Body of pancreas (tissue), 4 donors: ENCODE measurements at regions not wholly inside any gene's neighbourhood (a gene's known extent, or its start where the extent isn't known, plus 50 kb on each side); places are given as distances from the start of the nearest gene placed in this dataset.

Experiments used
- CTCF ChIP-seq, 7 experiments: fragments of 450-650 bp in 4 of 7; fragments of 200-600 bp in 3 of 7; sonication (generic) in 3 of 7; IDR thresholded peaks; one replicate each; pipeline ENCODE4 v1.5.1; 2016 to 2019; ENCODE audit warnings: antibody characterized with exemption in 7 of 7
- POLR2A ChIP-seq, 3 donors: fragments of 450-650 bp; IDR thresholded peaks; one replicate each; pipeline ENCODE4 v1.6.1; 2016; ENCODE audit warnings: antibody characterized with exemption in 3 of 3, mild to moderate bottlenecking in 2 of 3

- TF ChIP-seq CTCF (IDR thresholded peaks at IDR 0.05), result no peak
- no peak for TF ChIP-seq POLR2A (IDR thresholded peaks at IDR 0.05)
Measured at GRCh38 chr2:10519394-10519740, 71.2 kb upstream of the ODC1 start.
